CD4-positive, alpha-beta T cell treated with Interferon alpha-2 for 1 hour (primary cell): ENCODE measurements at regions not wholly inside any gene's neighbourhood (a gene's known extent, or its start where the extent isn't known, plus 50 kb on each side); places are given as distances from the start of the nearest gene placed in this dataset.
"Not testable (repeated sequence)": the region's sequence is repeated elsewhere in the genome, so short reads cannot be mapped to it uniquely, and the experiment has no call there.

Source experiments
- DNase-seq, 2 donors: peaks; one replicate each; pipeline ENCODE4 v3.0.0-alpha.2; 2020 to 2022

DNA sequence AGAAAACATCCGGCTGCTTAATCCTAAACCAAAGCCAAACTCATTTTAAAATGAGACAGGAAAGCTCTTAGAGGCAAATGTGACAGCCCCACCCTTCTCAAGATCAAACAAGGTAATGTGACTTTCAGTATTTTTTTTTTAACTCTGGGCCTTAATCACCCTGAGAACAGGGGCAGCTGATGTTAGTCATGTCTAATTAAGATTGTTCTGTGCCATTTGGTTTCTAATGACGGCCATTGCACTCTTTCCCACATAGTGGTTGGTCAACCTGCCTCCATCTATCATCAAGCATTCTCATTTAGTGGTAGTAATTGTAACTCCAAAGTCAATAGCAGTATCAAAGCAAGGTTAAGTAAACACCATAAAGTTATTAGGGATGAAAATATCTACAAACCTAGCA lies 191.6 kb upstream of the EXOC2 start:
- DNase-seq, result no peak

DNA sequence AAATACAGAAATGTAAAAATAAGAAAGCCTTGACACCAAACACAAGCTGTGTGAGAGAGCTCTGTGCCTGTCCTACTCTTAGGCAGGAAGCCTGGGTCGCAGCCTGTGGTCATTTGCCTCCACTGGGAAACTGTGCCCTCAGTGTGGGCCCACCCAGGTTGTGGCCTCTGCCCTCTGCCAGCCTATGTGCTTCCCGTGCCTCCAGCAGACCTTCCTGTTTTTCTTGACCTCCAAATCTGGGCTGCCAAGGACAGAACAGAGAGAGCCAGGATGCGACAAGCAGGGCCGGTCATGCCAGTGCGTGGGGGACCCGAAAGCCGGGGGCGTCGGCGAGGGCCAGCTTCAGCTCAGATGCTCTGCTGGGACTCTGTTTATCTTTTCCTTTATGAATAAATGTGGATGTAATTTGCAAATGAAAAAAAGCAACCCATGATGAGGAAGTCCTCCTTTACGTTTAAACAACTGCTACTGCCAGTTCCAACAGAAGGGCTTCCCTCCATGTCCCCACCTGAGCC lies 189.2 kb upstream of the EXOC2 start:
- DNase-seq, result no peak

DNA sequence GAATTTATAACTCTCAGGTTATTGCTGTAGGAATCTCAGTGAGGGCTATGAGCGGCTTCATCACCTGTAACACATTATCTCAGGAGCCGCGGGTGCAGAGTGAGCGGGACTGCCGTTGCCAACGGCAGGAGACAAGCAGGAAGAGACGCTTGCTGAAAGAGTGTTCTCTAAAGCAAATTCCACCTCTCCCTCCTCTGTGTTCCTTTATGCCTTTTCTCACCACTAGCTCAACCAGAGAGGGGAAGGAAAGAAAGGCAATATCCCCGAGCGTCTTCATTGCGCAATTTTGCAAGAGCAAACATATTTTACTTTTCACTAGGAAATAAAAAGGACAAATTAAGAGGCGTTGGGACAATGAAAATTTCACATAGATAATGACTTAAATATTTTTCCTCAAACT lies 185.2 kb upstream of the EXOC2 start:
- DNase-seq, result no peak

DNA sequence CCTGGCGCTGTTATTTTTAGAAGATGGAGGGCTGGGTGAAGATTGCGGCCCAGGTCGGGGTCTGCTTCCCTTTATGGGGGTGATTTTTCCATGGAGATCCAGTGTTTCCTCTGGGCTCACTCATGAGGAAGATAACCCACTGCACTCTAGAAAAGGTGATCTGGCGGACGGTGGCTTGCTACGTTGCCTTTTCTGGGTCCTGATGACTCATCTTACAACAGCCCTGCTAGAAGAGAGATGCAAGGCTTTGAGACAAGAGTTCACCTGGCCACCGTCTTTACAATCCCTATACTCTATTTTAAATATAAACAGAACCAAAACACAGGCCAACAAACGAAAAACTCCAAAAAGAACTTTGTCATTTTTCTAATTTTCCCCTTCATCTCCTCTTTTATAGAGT lies 182.1 kb upstream of the EXOC2 start:
- DNase-seq, result no peak

DNA sequence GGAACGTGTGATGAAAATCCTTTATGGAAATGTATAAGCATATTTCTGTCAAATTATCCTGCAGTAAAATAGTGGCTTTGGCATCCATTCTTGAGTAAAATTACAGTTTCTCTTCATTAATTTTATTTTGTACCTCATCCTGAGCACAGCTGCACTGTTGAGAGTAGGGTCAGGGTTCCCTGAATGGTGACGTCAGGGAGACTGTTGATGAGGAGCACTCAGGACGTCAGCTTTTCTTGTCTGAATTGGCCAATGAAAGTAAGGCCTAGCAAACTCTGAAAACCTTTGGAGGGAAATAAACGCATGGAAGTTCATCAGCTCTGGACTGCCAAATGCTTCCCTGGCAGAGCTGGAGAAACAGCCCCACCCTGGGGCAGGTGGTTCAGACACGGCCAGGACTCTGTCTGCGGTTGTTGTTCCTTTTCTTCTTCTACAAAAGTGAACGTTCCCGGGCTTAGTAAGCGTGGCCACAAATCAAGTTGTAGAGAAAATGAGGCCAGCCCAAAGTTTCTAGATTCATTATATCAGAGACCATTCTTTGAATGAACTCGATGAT lies 179.7 kb upstream of the EXOC2 start:
- DNase-seq, result no peak

DNA sequence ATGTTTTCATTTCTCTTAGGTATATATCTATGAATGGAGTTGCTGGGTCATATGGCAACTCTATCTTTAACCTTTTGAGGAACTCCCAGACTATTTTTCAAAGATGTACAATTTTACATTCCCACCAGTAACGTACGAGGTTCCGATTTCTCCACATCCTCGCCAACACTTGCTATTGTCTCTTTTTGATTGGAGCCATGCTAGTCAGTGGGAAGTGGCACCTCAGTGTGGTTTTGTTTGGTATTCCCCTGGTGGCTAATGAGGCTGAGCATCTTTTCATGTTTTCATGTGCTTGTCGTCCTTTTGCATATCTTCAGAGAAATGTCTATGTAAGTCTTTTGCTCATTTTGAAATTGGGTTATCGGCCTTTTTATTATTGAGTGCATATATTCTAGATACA lies 178.6 kb upstream of the EXOC2 start:
- no peak for DNase-seq

DNA sequence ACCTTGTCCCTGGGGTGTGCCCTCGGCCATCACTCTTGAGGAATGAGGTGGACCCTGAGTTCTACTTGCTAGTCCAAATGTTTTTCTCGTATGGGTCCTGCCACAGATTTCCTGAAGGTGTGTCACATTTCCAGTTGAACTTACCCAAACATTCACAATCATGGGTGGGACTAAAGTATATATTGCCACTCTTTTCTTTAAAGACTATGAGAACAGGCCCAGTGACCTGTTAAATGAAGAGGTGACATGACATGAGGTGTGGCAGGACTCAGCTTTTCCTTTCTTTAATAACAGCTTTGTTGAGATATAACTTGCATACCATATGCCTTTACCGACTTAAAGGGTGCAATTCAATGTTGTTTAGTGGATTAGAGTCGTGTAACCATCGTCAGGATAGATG lies 177.2 kb upstream of the EXOC2 start:
- no peak for DNase-seq

DNA sequence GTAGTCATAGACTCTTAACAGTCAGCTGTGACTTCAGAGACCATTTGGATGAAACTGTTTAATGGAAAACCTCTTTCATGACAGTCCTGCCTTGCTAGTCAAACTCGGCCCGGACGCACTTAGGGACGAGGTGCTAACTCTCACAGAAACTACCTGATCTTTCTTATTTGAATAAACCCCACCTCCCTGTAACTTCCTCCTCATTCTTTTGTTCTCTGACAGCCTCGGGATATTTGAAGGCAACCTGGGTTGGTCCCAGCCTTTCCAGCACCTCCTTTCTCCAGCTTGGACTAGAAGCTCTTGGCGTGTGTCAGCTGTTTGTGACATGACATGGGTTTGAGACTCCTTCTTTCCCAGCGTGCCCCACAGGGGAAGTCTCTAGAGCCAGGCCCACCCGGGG lies 175.3 kb upstream of the EXOC2 start:
- no peak for DNase-seq

DNA sequence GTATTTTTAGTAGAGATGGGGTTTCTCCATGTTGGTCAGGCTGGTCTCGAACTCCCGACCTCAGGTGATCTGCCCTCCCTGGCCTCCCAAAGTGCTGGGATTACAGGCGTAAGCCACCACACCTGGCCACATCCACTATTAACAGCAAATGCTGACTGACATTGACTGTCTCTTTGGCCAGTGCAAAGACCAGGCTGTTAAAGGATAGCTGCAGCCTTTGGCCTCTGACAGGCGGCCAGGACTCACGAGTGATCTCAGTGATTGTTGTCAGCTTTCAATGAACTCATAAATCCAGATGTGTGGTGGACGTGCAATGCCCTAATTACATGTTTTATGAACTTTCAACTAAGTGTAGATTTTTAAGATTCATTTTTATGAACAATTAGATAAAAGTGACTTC lies 174.4 kb upstream of the EXOC2 start:
- DNase-seq, result no peak

DNA sequence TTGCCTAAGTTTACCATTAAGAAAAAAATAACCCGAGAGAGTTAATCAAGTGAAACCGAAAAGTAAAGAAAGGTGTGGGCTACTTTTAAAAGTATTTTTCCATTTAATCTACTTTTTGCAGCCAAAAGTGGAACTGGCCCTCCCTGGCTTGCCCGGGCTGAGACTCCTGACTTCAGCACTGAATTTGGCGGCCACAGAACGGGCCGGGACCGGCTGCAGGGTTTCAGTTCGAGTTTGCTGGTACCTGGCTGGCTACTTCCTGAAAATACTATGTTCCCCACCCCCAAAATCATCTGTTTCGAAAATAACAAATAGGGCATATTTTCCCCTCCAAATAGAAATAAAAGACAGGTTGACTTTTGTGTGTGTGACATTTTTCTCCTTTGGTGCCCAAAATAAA lies 173.4 kb upstream of the EXOC2 start:
- DNase-seq, result no peak

DNA sequence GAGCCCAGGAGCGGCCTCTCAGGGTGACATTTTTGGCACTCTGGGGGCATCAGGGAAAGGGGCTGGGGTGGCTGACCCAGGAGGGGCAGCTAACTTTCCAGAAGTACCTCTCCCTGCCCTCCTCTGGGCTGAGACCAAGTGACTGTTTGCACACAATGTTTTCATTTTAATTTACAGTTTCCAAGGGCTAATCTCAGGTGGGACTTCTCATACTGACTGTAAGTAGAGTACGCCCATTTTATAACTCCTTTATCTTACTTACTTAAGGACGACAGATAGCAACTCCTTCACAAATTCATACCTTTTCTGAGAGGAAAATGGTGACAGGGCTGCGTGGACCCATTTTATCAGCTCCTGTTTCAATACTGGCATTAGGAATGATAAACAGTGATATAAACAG lies 172.9 kb upstream of the EXOC2 start:
- no peak for DNase-seq

DNA sequence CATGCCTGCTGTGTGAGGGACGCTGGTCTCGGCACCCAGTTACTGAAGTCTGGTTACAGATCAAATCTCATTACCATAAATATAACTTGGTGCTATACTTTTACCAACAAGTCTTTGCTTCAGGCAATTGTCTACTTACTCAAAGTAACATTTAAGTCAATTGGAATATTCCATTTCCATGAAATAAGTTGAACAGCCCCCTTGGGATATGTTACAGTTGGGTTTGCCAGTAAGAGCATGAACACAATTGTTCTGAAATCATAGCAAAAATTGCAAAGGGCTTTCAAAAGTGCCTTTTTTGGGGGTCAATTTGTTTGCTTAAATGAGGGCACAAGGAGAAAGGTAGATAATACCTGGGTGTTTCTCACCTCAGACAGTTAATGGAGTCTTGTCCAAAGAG lies 170.9 kb upstream of the EXOC2 start:
- no peak for DNase-seq

DNA sequence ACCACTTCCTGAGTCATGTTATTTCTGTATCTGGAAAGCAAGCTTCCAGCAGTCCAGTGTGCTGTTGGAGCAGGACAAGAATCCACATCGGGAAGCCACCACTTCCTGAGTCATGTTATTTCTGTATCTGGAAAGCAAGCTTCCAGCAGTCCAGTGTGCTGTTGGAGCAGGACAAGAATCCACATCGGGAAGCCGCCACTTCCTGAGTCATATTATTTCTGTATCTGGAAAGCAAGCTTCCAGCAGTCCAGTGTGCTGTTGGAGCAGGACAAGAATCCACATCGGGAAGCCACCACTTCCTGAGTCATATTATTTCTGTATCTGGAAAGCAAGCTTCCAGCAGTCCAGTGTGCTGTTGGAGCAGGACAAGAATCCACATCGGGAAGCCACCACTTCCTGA lies 170.2 kb upstream of the EXOC2 start:
- not testable (repeated sequence) for DNase-seq

DNA sequence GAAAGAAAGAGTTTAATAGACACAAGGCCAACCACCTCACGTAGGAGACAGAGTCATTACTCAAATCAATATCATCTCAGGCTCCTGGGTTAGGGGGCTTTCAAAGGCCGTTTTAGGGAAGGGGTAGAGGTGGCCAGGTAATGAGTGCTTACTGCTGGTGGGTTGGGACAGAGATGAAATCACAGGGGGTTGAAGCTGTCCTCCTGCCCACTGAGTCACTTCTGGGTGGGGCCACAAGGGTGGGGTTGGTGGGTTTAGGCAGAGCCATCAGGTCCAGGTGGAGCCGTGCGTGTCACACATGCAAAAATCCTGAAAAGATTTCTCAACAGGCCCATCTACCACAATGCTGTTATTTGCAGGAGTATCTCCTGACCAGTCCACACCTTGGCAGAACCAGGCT lies 167.0 kb upstream of the EXOC2 start:
- DNase-seq, result no peak

DNA sequence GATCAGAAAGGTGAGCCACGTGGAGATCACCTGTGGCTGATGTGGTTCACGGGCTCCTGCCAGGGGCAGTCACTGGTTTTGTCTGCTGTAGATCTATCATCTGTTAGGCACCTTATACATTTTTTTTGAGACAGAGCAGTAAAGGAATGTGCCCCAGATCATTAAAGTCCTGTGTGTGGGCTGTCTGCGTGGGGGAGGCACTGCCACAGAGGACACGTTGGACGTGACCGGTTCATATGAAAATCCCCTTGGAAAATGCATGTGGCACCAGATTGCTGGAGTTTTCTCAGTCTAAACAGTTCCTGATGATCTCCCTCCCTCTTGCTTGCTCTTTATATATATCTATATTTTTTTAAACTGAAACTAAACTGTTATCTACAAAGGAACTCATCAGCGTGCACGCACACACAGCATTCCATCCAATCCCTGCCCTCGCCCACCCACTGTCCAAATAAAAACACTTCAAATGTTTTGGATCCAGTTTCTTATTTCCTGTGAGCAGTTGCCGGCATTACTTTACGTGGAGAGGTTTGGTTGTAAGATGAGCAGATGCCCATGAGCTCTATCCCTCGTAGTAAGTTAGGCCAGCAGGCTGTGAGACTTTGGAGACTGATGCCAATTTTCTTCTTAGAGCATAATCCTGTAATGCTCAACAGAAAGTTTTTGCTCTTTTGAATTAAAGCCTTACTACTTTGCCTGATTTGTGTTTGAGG lies 161.6 kb upstream of the EXOC2 start:
- no peak for DNase-seq

DNA sequence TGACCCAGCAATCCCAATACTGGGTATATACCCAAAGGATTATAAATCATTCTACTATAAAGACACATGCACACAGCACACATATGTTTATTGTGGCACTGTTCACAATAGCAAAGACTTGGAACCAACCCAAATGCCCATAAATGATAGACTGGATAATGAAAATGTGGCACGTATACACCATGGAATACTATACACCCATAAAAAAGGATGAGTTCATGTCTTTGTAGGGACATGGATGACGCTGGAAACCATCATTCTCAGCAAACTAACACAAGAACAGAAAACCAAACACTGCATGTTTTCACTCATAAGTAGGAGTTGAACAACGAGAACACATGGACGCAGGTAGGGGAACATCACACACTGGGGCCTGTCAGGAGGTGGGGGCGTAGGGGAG lies 159.3 kb upstream of the EXOC2 start:
- not testable (repeated sequence) for DNase-seq

DNA sequence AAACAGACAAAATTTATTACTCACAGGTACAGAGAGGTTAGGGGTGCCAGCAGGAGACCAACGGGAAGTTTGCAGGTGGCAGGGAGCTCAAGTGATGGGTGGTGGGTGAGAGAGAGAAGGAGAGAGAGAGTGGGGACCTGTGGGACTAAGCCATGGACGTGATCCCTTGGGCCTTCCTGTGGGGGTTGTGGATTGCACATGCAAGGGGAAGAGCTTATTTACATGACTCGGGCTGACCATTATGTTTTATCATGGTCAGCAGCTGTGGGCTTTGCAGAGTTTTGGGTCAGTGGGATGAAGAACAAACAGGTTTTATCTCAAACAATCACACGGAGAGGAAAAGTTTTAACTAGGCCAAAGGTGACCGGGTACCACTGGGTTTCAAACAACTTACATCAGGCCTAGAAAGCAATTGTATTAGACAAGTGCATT lies 156.2 kb upstream of the EXOC2 start:
- DNase-seq, result no peak

DNA sequence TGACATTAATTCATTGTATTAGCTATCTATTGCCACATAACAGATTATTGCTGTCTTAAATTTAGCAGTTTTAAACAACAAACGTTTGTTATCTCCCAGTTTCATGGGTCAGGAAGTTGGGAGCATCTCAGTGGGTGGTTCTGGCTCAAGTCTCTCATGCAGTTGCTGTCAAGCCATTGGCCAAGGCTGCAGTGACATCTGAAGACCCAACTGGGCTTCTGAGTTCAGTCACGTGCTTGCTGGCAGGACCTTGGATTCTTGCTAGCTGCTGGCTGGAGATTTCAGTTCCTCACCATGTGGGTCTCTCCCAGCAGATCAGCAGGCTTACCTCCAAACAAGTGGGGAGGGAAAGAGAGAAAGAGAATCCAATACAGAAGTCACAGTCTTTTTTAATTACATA lies 152.6 kb upstream of the EXOC2 start:
- DNase-seq, result no peak

DNA sequence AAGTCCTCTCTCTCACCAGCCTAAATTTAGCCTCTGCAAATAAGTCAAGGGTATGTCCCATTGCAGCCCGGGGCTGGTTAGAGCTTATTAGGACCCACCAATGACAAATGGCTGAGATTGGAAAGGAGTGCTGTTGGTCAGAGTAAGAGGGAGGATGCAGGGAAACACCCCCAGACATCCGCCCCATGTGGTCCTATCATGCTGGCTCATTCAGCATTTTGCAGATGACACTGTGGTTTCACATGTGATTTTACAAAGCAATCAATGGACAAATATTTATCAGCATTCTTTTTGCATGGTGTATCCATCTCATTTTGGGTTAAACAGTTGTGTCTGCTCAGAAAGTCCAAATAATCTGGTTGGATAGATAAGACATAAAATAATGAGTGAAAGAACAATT lies 152.2 kb upstream of the EXOC2 start:
- no peak for DNase-seq

DNA sequence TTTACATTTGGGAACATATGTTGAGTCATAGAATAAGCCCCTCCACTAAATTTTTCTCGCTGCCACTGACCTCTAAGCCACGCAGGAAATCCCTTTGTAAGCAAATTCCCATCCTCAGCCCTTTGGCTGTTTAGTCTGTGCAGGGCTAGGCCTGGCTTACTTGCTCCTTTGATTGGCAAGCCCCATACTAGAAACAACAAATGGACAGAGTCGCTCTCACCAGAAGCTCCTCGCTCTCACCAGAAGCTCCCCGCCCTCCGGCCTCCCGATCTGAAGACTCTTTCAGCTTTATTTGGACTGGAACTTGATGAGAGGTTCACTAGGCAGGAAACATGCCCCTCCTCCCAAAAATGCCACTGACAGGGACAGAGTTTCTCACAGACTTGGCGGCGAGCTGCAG lies 149.2 kb upstream of the EXOC2 start:
- no peak for DNase-seq

DNA sequence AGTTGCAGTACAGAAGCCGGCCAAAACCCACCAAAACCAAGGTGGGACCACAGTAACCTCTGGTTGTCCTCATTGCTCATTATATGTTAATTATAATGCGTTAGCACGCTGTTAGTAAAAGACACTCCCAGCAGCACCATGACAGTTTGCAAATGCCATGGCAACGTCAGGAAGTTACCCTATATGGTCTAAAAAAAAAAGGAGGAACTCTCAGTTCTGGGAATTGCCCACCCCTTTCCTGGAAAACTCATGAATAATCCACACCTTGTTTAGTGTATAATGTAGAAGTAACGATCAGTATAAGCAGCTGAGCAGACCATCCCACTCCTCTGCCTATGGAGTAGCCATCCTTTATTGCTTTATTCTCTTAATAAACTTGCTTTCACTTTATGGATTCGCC lies 148.6 kb upstream of the EXOC2 start:
- no peak for DNase-seq

DNA sequence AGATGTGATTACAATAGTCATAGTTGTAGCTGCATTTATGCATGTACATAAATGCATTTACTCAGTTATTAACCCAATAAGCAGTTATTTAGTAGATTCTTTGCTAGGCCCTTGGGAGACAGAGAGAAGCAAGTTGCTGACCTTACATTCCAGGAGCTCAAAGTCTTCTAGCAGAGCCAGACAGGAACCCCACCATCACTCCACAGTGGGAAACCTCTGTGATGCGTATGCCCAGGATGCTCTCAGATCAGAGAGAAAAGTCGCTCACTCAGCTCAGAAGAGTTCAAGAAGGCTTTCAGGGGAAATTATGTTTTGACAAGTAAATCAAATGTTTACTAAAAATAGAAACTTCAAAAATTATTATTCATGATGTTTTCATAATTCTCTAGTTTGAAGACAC lies 146.3 kb upstream of the EXOC2 start:
- DNase-seq, result no peak

DNA sequence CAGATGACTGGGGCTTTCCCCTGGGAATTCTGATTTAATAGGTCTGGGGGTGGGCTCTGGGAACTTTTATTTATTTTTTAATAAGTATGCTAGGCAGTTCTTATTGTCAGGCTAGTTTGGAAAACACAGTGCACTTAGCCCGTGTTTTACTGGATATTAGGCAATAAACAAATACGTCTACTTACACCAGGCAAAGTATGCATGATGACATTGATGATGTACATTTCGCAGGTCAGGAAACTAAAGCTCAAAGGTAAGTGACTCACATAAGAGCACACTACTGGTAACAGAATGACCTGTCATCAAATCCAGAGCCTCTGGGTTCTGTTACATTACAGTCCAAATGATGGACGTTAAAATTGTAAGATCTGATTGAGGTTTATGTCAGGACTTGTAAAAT lies 144.4 kb upstream of the EXOC2 start:
- no peak for DNase-seq

DNA sequence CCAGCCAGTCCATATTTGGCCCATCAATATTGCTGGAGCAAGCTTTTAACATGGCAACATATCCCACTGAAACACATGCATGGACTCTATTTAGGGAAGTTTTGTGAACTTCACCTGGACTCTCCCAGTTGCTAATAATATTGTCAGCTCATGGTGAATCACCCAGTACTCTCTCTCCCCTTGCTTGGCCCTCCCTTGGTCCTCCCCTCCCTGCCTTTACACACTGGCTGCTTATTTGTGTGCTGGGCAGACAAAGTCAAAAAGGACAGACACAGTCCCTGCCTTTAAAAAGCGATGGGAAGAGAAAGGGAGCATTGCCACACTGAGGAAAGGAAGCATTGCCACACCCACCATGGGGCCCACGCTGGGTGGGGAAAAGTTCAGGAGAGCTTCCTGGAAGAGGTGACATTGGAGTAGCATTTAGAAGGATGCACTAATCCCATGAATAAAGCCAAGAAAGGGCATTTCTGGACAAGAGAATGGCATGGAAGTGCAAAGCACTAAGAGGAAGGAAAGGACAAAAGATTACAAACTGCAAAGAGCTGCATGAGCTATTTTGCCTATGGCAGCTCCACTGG lies 143.4 kb upstream of the EXOC2 start:
- no peak for DNase-seq
